Fibroblast of villous mesenchyme (primary cell): ENCODE measurements at regions not wholly inside any gene's neighbourhood (a gene's known extent, or its start where the extent isn't known, plus 50 kb on each side); places are given as distances from the start of the nearest gene placed in this dataset.

ENCODE experiments used
- DNase-seq: peaks from one replicate; pipeline ENCODE4 v3.0.0-alpha.2; 2010; ENCODE audit warnings: low read depth
- H3K4me3 ChIP-seq: 2 replicates; pipeline ENCODE4 v1.5.1; 2011; ENCODE audit warnings: low read depth, mild to moderate bottlenecking, low read length
- CTCF ChIP-seq: IDR thresholded peaks from 2 replicates; pipeline ENCODE4 v1.5.1; 2012; ENCODE audit warnings: low read depth, mild to moderate bottlenecking, low read length; ENCODE audit not compliant: insufficient read depth

- H3K4me3 ChIP-seq: no peak overlapping the region
- DNase-seq: no peak
- no peak for TF ChIP-seq CTCF
Observed at GRCh38 chr15:81869161-81869954, 176.5 kb downstream of the MEX3B start.

GRCh38 chr15:81865850-81866537 lies 179.8 kb downstream of the MEX3B start:
- DNase-seq: no peak
- no peak overlapping the region for H3K4me3 ChIP-seq
- TF ChIP-seq CTCF: no peak

- DNase-seq: peak; percentile 2
- no peak overlapping the region for H3K4me3 ChIP-seq
- TF ChIP-seq CTCF: no peak
Observed at GRCh38 chr15:81863162-81863561, 182.7 kb downstream of the MEX3B start.

- no peak for DNase-seq
- H3K4me3 ChIP-seq: no peak overlapping the region
- TF ChIP-seq CTCF: no peak
Observed at GRCh38 chr15:81859737-81860516, 185.9 kb downstream of the MEX3B start.

- no peak for DNase-seq
- H3K4me3 ChIP-seq: no peak overlapping the region
- TF ChIP-seq CTCF: no peak
Observed at GRCh38 chr15:81858586-81858985, 187.2 kb downstream of the MEX3B start.

GRCh38 chr15:81858136-81858535 lies 187.7 kb downstream of the MEX3B start:
- no peak for TF ChIP-seq CTCF

More at GRCh38 chr15:81858136-81858535, 187.7 kb downstream of the MEX3B start:
- no peak overlapping the region for H3K4me3 ChIP-seq
- DNase-seq: no peak
